ENCODE measurements at regions not wholly inside any gene's neighbourhood (a gene's known extent, or its start where the extent isn't known, plus 50 kb on each side); places are given as distances from the start of the nearest gene placed in this dataset.

DNA sequence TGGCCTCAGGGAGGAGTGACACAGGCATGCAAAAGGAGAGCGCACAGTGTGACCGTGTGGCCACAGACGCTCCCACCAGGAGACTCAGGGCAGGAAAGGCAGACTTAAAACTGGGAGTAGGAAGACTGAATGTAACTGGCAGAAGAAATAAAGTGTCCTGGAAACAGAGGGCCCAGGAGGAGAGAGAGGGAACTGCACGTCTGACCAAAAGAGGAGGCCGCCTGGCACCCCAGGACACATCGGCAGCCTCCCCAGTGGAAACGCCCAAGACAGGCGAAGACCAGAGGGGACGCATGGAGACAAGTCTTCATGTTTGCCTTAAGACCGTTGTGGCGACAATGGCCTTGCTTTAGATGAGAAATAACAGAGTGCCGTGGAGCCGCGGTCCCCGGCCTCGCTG, 163.6 kb upstream of the ALKAL2 start:
- H3K36me3 ChIP-seq (ENCODE audit: control insufficient read depth, insufficient read depth, low read length): no peaks in the 10 kb centered on the region
- no peak overlapping the region for H3K27ac ChIP-seq (ENCODE audit: insufficient read depth, low read length)
- H2AFZ ChIP-seq (ENCODE audit: low read length): no peak overlapping the region
- H3K4me3 ChIP-seq (replicated peaks in 1 of 4; ENCODE audit: control extremely low read depth in 1 of 4, insufficient read depth in 1 of 4, low read depth in 3 of 4, low read length in 4 of 4): no peak overlapping the region
- no peak overlapping the region for H3K4me2 ChIP-seq (ENCODE audit: extremely low read depth, insufficient read depth, low read length)
- no peak overlapping the region for H3K9ac ChIP-seq (ENCODE audit: insufficient read depth, low read length)
- no peaks in the 10 kb centered on the region for H3K79me2 ChIP-seq (ENCODE audit: control insufficient read depth, insufficient read depth, low read length)
- H3K4me1 ChIP-seq (ENCODE audit: control insufficient read depth, extremely low read depth, insufficient read depth, low read length): no peaks in the 10 kb centered on the region
- TF ChIP-seq, protein P1, sequence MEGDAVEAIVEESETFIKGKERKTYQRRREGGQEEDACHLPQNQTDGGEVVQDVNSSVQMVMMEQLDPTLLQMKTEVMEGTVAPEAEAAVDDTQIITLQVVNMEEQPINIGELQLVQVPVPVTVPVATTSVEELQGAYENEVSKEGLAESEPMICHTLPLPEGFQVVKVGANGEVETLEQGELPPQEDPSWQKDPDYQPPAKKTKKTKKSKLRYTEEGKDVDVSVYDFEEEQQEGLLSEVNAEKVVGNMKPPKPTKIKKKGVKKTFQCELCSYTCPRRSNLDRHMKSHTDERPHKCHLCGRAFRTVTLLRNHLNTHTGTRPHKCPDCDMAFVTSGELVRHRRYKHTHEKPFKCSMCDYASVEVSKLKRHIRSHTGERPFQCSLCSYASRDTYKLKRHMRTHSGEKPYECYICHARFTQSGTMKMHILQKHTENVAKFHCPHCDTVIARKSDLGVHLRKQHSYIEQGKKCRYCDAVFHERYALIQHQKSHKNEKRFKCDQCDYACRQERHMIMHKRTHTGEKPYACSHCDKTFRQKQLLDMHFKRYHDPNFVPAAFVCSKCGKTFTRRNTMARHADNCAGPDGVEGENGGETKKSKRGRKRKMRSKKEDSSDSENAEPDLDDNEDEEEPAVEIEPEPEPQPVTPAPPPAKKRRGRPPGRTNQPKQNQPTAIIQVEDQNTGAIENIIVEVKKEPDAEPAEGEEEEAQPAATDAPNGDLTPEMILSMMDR (conservative IDR thresholded peaks at IDR 0.05 in 1 of 2, IDR thresholded peaks at IDR 0.05 in 1 of 2; ENCODE audit: low read depth in 1 of 2, low read length in 2 of 2): no peak
- TF ChIP-seq EZH2 (IDR thresholded peaks at IDR 0.05; ENCODE audit: low read length, missing control alignments): no peak
- no peak for DNase-seq (ENCODE audit: low read depth in 2 of 2)
- H3K9me3 ChIP-seq (ENCODE audit: control insufficient read depth, insufficient read depth, low read depth, low read length): no peaks in the 10 kb centered on the region
- no peaks in the 10 kb centered on the region for H4K20me1 ChIP-seq (ENCODE audit: control insufficient read depth, extremely low read depth, insufficient read depth, low read length)
- no peaks in the 10 kb centered on the region for H3K27me3 ChIP-seq (ENCODE audit: control insufficient read depth, insufficient read depth, low read length)

DNA sequence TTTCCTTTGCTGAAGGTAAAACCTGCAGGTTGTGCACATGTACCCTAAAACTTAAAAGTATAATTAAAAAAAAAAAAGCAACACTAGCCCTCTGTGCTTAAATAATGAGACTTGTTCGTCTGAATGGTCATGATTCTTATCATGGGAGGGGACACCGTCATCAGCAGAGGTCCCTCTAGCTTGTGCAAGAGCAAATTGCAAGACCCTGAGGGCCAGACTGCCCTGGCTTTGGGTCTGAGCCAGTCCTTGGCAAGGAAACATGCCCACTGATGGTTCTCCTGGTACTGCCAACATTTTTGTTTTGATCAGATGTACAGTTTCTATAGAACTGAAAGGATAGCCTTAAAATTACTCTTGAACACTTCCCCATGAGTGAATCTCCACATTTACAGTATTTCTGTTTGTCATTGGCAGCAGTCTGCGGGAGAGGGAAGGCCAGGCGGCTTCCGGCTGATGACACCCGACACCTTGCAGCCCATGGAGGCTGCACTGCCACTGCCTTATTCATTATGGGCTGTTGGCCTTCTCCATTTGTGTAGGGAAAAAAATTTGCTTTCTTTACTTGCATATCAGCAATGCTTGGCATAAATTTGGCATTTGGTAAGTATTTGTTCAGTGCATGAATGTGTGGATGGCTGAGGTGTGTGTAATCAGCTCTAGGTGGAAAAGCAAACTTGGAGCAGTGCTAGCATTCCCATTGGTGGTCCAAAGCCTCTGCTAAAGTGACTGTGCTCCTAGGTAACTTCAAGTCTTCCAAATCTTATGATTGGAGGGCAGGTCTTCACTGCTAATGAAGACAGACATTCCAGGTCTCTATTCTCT, 161.6 kb upstream of the ALKAL2 start:
- Histone ChIP-seq H3K27me3 (ENCODE audit: control insufficient read depth, insufficient read depth, low read length) (no peaks in the 10 kb centered on the region), H3K4me2 (ENCODE audit: extremely low read depth, insufficient read depth, low read length) (no peak overlapping the region), H3K9ac (ENCODE audit: insufficient read depth, low read length) (no peak overlapping the region), H3K4me1 (ENCODE audit: control insufficient read depth, extremely low read depth, insufficient read depth, low read length) (no peaks in the 10 kb centered on the region), H3K9me3 (ENCODE audit: control insufficient read depth, insufficient read depth, low read depth, low read length) (no peaks in the 10 kb centered on the region), H3K27ac (ENCODE audit: insufficient read depth, low read length) (no peak overlapping the region), H4K20me1 (ENCODE audit: control insufficient read depth, extremely low read depth, insufficient read depth, low read length) (no peaks in the 10 kb centered on the region), H3K36me3 (ENCODE audit: control insufficient read depth, insufficient read depth, low read length) (no peaks in the 10 kb centered on the region), H2AFZ (ENCODE audit: low read length) (no peak overlapping the region), H3K79me2 (ENCODE audit: control insufficient read depth, insufficient read depth, low read length) (no peaks in the 10 kb centered on the region), H3K4me3 (replicated peaks in 1 of 4; ENCODE audit: control extremely low read depth in 1 of 4, insufficient read depth in 1 of 4, low read depth in 3 of 4, low read length in 4 of 4) (no peak overlapping the region)
- no peak for DNase-seq (ENCODE audit: low read depth in 2 of 2)
- no peak for TF ChIP-seq EZH2 (IDR thresholded peaks at IDR 0.05; ENCODE audit: low read length, missing control alignments)
- TF ChIP-seq, protein P1 (conservative IDR thresholded peaks at IDR 0.05 in 1 of 2, IDR thresholded peaks at IDR 0.05 in 1 of 2; ENCODE audit: low read depth in 1 of 2, low read length in 2 of 2): no peak

DNA sequence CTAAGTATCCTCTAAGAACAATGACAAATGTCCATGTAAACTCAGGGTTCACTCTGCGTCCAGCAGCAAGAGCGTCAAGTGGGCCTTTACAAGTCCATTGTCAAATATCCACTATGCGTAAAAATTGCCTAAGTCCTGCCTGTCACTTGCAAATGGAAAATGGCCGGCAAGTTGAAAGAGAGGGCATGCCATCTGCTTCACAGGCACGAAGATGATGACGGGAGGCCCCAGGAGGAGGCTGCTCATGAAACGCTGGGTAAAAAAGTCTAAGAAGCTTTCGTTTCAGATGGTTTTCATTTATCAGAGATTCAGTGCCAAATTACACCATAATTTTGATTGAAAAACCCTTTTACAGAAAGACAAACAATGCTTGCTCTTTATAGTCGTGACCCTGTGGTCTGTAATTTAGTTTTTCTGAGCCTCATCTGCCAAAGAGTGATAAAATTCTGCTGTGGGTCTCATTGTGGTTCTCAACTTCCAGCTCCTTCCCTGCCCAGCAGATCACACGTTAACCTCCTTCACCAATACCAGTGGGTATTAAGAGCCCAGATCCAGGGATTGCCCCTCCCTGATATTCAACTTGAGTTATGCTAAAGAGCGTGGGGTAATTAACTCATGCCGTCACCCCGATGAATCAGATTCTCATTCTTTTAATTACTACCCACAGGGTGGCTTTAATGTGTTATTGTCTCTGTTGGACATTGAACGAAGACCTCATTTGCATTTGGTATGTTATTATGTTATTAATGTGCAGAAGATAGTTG, 160.2 kb upstream of the ALKAL2 start:
- no peaks in the 10 kb centered on the region for H3K79me2 ChIP-seq (ENCODE audit: control insufficient read depth, insufficient read depth, low read length)
- TF ChIP-seq EZH2 (IDR thresholded peaks at IDR 0.05; ENCODE audit: low read length, missing control alignments): no peak
- TF ChIP-seq, protein P1 (conservative IDR thresholded peaks at IDR 0.05 in 1 of 2, IDR thresholded peaks at IDR 0.05 in 1 of 2; ENCODE audit: low read depth in 1 of 2, low read length in 2 of 2): no peak
- no peak overlapping the region for H3K4me2 ChIP-seq (ENCODE audit: extremely low read depth, insufficient read depth, low read length)
- H3K36me3 ChIP-seq (ENCODE audit: control insufficient read depth, insufficient read depth, low read length): no peaks in the 10 kb centered on the region
- no peak overlapping the region for H2AFZ ChIP-seq (ENCODE audit: low read length)
- no peaks in the 10 kb centered on the region for H3K4me1 ChIP-seq (ENCODE audit: control insufficient read depth, extremely low read depth, insufficient read depth, low read length)
- DNase-seq (ENCODE audit: low read depth in 2 of 2): no peak
- no peaks in the 10 kb centered on the region for H3K27me3 ChIP-seq (ENCODE audit: control insufficient read depth, insufficient read depth, low read length)
- no peaks in the 10 kb centered on the region for H3K9me3 ChIP-seq (ENCODE audit: control insufficient read depth, insufficient read depth, low read depth, low read length)
- H4K20me1 ChIP-seq (ENCODE audit: control insufficient read depth, extremely low read depth, insufficient read depth, low read length): no peaks in the 10 kb centered on the region
- no peak overlapping the region for H3K27ac ChIP-seq (ENCODE audit: insufficient read depth, low read length)
- no peak overlapping the region for H3K9ac ChIP-seq (ENCODE audit: insufficient read depth, low read length)
- H3K4me3 ChIP-seq (replicated peaks in 1 of 4; ENCODE audit: control extremely low read depth in 1 of 4, insufficient read depth in 1 of 4, low read depth in 3 of 4, low read length in 4 of 4): no peak overlapping the region
